HEK293 (cell line): ENCODE measurements at regions not wholly inside any gene's neighbourhood (a gene's known extent, or its start where the extent isn't known, plus 50 kb on each side); places are given as distances from the start of the nearest gene placed in this dataset.

Source experiments
- CTCF ChIP-seq: fragments of 450-650 bp; formaldehyde crosslinking; IDR thresholded peaks from 2 replicates; pipeline ENCODE4 v1.5.1; 2016; ENCODE audit warnings: missing biosample characterization, missing genetic modification characterization
- ZBTB7A ChIP-seq: fragments of 450-650 bp; formaldehyde crosslinking; IDR thresholded peaks from 2 replicates; pipeline ENCODE4 v1.5.1; 2016; ENCODE audit warnings: low read depth, missing biosample characterization, missing genetic modification characterization
- ZFP69B ChIP-seq: fragments of 450-650 bp; formaldehyde crosslinking; IDR thresholded peaks from 2 replicates; pipeline ENCODE4 v1.5.1; 2016; ENCODE audit warnings: missing biosample characterization, missing genetic modification characterization
- ZNF555 ChIP-seq: fragments of 450-650 bp; formaldehyde crosslinking; conservative IDR thresholded peaks from 2 replicates; pipeline ENCODE4 v1.5.1; 2017; ENCODE audit warnings: missing biosample characterization, mild to moderate bottlenecking, missing genetic modification characterization, inconsistent platforms

- no peak for TF ChIP-seq ZFP69B (tag by site-specific recombination)
- no peak for TF ChIP-seq ZBTB7A (tag by site-specific recombination)
- TF ChIP-seq CTCF, result no peak
- no peak for TF ChIP-seq ZNF555 (tag by site-specific recombination)
These were observed 619.6 kb downstream of the KCTD12 start for GRCh38 chr13:76266561-76266960.
